ENCODE measurements at regions not wholly inside any gene's neighbourhood (a gene's known extent, or its start where the extent isn't known, plus 50 kb on each side); places are given as distances from the start of the nearest gene placed in this dataset.

DNA sequence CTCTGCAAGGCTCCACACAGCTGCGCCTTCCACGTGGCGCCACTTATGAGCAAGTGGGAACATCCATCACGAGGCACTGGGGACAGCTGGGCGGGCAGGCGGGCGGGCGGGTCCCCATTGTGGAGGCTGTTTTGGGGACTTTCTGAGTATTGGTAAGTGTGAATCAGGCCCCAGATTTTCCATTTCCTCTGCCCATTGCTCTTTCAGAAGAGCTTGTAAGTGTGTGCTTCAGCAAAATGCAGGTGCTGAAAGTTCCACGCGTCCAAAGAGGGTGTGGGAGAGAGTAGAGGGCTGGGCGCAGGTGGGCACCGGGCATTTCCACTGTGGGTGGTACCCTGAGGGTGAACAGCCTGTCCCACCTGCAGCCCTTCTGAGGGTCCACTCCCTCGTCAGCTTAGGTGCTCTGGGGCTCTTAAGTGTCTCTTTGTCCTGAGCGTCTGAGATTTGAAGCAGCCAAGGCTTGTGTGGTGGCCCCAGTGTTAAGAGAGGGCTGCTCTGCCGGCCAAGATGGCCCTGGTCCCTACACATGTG, 177.1 kb downstream of the RPLP1 start:
- no peak for DNase-seq

- no peak for DNase-seq
These were observed 178.4 kb downstream of the RPLP1 start for GRCh38 chr15:69631005-69631404.

- no peak for DNase-seq
These were observed 179.4 kb downstream of the RPLP1 start for GRCh38 chr15:69631978-69632377.

GRCh38 chr15:69634860-69635259, 182.2 kb downstream of the RPLP1 start:
- DNase-seq: no peak

DNA sequence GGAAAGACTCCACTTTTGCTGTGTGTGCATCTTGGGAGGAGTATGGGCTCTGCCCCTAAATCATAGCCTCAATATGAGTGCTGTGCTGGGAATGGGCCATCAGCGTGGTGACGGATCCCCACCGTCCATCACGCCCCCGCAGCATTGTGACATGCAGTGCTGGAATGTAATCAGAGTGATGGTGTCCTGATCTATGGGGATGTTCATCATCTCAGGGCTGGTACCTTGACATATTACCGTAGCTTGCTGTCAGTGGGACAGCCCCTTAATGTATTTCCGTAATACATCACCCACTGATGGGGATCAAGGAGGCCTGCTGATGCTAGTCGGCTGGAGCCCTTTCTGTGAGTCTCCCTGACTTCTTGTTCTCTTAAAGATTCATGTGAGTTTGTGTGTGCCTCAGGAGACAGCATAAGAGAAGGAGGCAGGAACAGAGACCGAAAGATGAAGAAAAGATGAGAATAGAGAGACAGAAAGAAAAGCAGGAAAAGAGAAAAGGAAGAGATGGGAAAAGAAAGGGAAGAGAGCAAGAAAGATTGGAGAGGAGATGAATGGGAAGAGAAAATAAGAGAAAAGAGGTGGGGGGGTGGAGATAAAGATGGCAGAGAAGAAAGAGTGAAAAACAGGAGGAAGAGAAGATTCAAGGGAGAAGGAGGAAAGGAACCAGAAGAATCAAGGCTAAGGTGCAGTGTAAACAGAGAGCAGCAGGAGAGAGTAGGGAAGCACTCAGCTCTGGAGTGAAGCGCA, 183.7 kb downstream of the RPLP1 start:
- DNase-seq: no peak

DNA sequence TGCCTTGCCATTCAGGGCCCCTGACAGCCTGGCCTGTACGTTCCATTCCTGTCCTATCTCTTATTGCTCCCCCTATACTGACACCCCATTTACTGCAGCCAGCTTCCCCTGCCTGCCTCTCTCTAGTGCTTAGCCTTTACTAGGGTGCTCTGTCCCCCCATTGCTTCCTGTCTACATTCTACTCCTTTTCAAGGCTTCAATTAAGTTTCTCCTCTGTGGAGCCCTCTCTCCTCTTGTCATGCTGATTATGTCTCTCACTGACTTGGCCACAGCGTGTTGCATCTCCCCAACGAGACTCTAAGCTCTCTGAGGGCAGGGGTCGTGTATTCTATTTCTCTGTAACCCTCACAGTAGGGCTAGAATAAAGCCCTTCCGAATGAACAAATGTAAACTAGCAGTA, 185.2 kb downstream of the RPLP1 start:
- no peak for DNase-seq

GRCh38 chr15:69643476-69643875, 190.9 kb downstream of the RPLP1 start:
- no peak for DNase-seq

DNA sequence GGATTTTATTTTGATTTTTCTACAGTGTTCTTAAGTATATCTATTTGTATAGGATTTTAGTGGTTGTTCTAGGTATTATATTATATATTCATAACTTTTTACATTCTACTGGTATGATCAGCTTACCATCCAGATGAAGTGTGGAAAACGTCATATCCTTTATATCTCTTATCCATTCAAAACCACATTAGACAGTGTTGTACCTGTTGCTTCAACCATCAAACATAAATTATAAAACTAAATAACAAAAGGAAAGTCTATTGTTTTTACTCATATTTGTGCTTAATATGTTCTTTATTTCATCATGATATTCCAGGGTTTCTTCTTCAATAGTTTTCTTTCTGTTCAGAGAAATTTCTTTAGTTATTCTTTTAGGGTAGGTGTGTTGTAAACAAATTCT, 191.4 kb downstream of the RPLP1 start:
- no peak for DNase-seq

DNA sequence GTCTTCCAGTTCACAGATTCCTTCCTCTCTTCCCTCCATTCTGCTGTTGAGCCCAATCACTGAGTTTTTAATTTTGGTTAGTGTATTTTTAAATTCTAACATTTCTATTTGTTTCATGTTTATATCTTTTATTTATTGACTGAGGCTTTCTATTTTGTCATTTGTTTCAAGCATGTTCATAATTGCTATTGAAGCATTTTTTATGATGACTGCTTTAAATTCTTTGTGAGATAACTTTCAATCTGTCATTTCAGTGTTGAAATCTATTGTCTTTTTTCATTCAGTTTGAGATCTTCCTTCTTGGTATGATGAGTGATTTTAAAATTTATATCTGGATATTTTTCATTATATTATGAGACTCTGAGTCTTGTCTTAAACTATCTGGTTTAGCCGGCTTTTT, 192.3 kb downstream of the RPLP1 start:
- no peak for DNase-seq

- DNase-seq: no peak
These were observed 194.5 kb downstream of the RPLP1 start for GRCh38 chr15:69647142-69647513.

DNA sequence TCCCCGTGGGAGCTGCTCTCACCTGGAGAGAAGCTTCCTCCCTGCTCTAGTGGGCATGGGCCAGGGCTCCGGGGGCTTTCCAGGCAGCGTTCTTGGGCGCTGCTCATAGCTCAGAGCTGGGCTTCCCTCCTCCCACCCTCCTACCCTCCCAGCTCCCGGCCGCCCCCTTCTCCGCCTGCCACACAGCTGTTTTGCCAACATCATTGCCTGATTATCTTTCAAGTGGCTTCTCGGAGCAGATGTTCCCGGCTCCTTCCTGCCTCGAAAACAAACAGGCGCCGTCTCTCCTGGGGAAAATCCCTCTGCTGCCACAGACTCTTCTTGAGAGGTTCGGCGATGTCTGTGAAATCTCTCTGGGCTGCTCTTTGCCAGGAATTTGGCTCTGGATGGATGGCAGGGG, 195.6 kb downstream of the RPLP1 start:
- no peak for DNase-seq

DNA sequence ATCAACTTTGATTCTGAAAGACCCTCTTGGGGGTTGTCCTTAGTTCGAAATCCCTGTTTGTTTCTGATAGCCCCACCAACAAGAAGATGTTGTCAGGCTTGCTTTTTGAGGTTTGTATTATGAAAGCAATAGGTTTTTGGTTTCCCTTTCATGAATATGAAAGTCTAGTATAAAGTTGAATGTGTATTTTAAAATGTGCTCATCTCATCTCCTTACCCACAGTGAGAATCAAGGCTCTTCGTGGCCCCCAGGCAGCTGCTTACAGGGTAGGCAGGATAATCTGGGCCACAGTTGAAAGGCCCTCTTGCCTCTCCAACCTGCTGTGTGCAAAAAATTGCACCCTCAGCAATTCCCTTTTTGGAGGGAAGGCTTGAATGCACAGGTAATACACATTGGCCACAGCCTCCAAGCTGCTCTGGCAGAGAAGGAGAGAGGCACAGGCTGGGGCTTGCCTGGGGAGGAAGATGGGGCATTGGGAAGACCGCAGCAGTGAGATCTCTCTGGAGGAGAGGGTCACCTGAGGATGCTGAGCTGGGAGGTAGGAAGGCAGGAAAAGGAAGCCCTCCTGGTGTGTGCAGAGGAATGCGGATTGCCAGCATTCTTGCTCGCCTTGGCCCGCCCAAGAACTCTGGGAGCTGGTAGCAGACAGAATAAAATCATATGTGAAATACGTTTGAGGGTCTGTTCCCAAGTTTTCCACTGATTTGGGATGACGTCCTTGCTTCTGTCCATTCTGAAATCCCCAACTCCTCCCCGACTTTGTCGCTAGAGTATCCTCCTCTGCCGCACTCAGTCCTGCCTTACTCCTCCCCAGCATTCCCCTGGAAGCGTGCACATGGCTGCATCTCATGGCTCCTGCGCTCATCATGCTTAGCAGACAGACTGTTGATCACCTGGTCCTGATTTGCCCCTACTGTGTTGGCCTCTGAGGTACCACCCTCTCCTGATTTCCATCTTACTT, 196.4 kb downstream of the RPLP1 start:
- no peak for DNase-seq

- DNase-seq: no peak
These were observed 199.7 kb downstream of the RPLP1 start for GRCh38 chr15:69652293-69652692.

GRCh38 chr15:69652751-69653305, 200.2 kb downstream of the RPLP1 start:
- DNase-seq: no peak

DNA sequence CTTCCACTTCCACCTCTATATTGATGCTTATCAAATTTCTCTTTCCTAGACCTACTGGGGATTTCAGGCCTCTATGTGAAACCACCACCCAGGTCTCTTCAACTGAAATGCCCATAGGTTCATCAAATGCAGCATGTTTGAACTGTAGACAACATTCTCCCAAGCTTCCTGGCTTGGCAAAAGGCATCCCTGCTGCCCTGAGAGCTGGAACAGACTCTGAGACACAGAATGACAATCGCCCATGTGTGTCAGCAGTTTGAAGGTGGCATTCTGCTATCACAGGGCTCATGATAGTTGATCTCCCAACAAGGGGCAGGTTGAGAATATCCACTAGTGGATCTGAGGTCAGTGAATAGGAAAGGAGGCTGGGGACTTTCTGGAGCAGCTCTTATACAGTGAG, 200.7 kb downstream of the RPLP1 start:
- DNase-seq: no peak

DNA sequence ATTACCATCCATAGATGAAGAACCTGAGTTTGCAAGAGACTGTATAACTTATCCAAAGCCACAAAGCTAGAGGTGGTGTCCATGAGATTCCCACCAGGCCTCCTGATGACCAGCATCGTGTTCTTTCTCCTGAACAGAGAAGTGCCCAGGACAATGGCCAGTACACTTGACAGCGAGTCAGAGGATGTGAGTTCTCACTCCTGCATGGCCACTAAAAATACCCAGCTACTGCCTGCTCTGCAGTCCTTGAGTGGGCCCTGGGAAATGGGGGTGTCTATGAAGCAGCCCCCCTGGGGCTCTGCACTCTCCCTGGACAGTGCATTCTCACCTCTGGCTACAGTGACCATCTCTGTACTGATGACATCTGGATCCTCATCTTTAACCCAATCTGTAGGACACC, 201.2 kb downstream of the RPLP1 start:
- DNase-seq: no peak

GRCh38 chr15:69656271-69657030, 203.8 kb downstream of the RPLP1 start:
- DNase-seq: no peak

DNA sequence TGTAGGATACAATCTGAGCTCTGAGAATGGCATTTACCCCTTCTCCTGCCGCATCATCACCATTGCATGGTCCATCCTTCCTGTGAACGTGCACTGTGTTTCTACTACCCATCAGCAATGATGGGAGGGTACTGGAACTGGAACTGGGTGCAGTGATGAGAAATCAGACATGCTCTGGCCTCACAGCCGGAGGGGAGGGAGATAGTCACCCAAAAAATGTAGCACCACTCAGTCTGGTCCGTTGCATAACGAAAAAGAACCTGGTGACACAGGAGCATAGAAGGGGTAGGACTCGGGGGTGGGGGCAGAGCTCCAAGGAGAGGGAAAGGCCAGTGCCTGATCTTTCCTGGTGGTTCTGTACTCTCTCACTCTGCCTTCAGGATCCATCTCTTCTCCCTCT, 205.0 kb downstream of the RPLP1 start:
- DNase-seq: no peak

GRCh38 chr15:69658411-69658945, 205.9 kb downstream of the RPLP1 start:
- no peak for DNase-seq

DNA sequence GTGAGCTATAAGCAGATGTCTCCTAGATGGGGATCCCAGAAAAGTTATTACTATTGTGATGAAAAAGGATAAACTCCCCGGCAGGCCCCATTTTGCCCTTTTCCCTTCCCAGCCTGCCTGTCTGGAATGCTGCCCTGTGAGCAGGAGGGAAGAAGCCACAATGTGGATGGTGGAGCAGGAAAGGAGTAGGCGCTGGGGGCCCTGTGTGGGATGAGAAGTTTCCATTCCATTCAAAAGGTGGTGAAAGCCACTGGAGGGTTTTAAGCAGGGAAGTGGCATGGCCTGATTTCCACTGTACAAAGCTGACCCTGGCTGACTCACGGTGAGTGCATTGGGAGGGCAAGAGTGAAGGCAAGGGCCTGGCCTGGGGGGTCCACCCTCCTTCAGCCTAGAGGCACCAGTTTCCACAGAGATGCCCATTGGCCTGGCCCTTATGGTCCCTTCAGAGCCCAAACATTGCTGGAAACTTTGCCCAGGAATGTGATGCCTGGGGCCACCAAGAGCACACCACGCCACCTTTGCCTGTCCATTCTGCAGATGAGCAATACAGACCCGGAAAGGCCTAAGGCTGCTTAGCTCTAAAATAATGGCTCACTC, 206.9 kb downstream of the RPLP1 start:
- no peak for DNase-seq

- no peak for DNase-seq
These were observed 207.5 kb downstream of the RPLP1 start for GRCh38 chr15:69660114-69660513.
